NCI-H510A (cell line): ENCODE measurements at regions not wholly inside any gene's neighbourhood (a gene's known extent, or its start where the extent isn't known, plus 50 kb on each side); places are given as distances from the start of the nearest gene placed in this dataset.
"Not testable (repeated sequence)": the region's sequence is repeated elsewhere in the genome, so short reads cannot be mapped to it uniquely, and the experiment has no call there.

Experiments
- DNase-seq: peaks from one replicate; lab custom pipeline; 2025; lab: John Stamatoyannopoulos, UW

GRCh38 chr9:73054091-73054490 is 97.6 kb upstream of the ANXA1 start:
- no peak for DNase-seq

GRCh38 chr9:73053543-73053942 is 98.1 kb upstream of the ANXA1 start:
- no peak for DNase-seq

DNA sequence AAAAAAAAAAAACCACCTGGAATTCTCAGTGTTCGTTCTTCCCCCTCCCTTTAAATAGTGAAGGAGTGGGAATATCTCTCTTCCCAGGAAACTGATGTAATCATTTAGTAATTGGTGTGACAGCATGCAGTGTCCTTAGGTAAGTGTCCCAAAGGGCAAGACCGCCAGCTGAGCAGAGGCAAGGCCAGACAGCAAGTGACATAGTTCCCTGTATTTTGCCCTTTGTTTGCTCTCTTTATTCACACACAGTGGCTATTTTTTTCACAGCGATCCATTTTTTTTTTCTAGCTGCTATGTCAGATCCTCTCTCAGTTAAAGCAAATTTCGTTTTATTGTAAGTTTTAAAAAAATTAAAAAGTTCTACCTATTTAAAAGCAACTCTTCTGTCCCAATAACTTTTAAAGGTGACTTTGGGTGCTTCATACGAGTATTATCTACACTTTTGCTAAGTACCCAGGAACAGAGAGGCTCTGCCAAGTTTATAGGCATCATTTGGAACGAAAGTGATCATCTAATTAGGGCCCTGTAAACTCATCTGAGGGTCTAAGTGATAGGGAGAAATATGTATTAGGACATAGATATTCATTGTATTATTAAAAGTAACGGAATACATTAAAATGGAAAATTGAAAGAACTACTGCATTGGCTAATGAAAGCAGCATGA is 98.2 kb upstream of the ALDH1A1 start:
- no peak for DNase-seq

DNA sequence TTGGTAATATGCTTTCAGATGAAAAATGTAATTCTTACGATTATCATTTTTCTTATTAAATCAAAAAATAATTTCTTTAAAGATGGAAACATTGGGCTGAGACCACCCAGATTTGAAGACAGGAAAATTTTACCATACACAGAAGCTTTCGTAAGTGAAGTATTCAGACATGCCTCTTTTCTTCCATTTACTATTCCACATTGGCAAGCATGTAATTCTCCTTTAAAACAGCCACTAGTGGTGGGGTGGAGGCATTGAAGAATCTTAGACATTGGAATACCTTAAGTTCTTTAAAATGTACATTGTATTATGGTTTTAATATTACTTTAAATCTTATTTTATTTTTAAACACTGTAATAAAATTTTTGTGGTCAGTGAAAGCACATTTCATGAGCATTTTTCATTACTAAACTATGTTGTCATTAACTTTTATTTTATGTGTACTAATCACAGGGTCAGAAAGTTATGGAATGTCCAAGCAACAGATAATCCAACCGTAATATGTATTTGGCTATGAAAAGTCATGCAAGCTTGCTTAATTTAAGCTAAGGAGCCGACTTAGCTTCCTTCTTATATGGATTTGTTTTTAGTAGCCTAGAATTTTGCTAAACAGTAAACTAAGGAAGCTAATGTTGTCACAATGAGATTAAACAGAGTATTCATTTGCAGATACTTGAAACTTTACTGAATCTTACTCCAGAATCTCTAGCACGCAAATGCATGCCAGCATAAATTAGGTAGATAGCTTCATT is 97.4 kb upstream of the ALDH1A1 start:
- DNase-seq: no peak

GRCh38 chr9:73049280-73049679 is 96.4 kb upstream of the ALDH1A1 start:
- no peak for DNase-seq

DNA sequence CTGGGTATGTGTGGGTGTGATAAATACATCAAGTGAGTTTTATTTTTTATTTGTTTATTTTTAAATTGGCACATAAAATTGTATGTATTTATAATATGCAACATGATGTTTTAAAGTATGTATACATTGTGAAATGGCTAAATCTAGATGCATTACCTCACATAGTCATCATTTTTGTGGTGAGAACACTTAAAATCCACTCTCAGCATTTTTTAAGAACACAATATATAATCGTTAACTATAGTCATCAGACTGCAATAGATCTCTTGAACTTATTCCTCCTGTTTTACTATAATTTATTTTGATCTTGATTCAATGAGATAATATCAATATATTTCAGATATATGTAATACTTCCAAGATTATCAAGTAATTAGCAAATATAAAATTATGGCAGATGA is 93.9 kb upstream of the ALDH1A1 start:
- DNase-seq: no peak

DNA sequence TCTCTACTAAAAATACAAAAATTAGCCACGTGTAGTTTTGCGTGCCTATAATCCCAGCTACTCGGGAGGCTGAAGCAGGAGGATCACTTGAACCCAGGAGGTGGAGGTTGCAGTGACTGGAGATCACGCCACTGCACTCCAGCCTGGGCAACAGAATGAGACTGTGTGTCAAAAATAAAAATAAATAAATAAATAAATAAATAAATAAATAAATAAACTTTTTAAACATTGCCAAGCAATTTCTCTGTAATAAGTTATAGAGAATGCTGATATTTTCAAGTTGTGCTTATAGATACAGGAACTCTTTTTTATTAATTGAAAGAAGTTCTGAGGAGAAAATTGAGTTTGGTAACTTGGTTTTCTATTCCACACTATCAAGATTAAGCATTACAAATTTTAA is 91.9 kb upstream of the ALDH1A1 start:
- not testable (repeated sequence) for DNase-seq

GRCh38 chr9:73042155-73042554 is 89.3 kb upstream of the ALDH1A1 start:
- no peak for DNase-seq

DNA sequence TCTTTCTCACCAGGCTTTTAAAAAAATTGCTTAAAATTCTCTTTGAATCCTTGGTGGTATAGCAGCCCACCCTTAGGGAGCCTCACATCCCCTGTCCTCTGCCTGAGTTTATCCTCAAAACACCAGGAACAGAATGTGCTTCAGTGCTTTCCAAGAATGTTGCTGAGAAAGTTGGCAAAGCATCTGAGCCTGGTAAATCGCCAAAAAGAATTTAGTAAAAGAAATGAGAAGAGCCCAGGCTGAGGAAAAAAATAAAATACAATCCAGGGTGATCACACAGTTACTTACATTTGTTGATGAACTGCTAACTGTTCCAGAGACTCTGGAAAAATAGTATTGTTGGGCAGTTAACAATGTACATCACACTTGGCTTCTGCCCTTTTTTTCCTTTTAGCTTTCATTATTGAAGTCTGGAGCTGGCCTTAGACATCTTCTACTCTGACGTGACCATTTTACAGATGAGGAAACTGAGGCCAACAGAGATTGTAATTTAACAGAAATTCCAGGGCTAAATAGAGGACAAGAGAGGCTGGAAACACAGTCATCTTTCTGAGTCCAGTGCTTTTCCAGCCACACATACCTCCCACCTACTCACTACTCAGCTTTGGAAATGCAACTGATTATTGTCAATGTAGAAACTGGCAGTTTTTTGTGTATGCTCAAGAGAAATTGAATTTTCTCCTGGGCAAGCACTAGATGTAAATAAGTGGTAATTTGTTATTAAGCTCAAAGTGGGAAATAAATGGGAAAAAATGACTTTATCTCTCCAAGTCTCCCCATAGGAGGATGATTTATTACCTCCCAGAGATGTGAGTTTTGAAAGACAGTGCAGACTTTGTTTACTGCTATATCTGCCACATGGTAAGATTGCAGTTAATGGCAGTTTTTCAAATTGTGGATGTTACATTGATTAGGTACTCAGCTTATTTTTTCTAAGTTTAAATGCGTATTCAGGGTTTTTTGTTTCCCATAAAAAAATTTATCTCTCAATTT is 86.7 kb upstream of the ALDH1A1 start:
- DNase-seq: no peak

DNA sequence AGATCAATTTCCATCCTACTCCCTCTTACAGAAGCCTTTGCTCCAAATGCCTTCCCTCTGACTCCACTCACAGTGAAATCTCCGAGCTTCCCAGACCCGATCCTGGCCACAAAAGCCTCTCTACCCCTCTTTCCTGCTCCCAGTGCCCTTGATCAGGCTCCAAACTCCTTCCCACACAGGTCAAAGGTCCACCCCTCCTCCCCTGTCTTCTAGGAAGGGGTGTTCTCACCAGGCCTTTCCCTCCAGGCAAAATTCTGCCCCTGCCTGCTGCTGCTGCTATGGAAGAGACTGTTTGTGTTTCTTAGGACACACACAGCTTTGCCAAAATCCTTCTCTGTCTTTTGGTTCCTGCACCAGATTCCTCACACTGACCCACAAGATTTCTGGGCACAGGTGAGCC is 85.8 kb upstream of the ALDH1A1 start:
- no peak for DNase-seq

- no peak for DNase-seq
These were observed 85.2 kb upstream of the ALDH1A1 start for GRCh38 chr9:73038089-73038509.

DNA sequence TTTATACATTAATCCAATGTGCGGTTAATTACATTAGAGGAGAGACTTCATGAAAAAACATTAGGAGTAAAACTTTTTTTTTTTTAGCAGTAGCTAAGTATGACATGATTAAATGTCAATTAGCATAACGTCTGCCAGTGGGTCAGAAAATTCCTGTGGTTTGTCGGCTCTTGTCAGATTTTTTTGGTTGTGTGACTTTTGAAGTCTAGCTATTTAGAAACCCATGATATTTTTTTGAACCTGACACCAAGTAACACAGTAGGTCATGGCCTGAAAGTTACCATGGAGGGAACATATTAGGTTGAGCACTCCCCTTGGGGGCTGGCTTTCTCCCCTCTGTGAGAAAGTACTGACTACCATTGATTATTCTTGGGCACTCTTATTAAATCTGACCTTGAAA is 84.8 kb upstream of the ALDH1A1 start:
- no peak for DNase-seq

DNA sequence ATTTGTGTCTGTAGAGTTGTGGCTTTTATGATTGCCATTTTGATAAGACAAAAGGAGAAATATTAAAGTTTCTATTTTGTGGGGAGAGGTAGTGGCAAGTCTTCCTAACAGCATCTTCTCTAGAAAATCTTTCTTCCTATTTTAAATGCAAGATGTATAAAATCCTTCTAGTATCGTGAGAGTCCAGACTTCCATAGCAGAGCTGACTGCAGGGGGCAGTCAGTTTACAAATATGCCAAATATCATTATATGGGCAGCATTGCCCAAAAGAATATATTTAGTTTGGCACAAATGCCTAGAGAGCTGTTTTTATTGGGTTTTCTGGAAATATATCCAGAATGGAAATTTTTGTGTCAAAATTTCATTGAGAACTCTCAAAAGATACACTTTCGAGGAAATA is 82.1 kb upstream of the ALDH1A1 start:
- no peak for DNase-seq

GRCh38 chr9:73031350-73031749 is 78.5 kb upstream of the ALDH1A1 start:
- no peak for DNase-seq

DNA sequence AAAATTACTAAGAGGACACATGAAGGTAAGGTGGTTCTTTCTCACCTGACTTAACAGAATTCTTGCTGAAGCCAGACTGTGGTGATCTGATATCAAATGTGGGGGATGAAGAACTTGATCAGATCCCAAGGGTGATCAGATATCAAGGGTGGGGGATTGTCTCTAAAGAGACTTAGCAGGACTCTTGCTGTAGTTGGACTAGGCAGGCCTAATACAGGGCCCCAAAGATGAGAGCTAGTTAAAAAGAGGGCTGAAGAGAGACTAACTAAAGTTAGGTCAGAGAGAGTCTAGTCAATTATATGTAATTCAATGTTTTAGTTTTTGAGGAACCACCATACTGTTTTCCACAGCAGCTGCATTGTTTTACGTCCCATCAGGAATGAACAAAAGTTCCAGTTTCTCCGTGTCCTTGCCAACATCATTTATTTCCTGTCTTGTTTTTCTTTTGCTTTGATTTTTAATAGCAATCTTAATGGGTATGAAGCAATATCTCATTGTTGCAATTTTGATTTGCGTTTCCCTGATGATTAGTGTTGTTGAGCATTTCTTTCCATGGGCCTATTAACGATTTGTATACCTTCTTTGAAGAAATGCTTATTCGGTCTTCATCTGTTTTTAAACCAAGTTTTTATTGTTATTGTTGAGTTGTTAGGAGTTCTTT is 77.6 kb upstream of the ALDH1A1 start:
- no peak for DNase-seq

GRCh38 chr9:73029346-73029745 is 76.5 kb upstream of the ALDH1A1 start:
- DNase-seq: no peak

DNA sequence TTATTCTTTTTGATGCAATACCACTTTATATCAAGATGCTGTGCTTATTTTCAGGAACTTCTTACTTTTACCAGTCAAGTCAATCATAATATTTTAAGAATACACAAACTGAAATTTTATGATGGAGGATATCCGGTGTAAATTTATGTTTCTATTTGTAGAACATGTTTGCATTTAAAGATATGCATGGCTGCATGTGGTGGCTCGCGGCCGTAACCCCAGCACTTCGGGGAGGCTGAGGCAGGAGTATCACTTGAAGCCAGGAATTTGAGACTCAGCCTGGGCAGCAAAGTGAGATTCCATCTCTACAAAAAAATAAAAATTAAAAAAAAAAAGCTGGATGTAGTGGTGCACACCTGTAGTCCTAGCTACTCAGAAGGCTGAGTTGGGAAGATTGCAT is 73.5 kb upstream of the ALDH1A1 start:
- no peak for DNase-seq

DNA sequence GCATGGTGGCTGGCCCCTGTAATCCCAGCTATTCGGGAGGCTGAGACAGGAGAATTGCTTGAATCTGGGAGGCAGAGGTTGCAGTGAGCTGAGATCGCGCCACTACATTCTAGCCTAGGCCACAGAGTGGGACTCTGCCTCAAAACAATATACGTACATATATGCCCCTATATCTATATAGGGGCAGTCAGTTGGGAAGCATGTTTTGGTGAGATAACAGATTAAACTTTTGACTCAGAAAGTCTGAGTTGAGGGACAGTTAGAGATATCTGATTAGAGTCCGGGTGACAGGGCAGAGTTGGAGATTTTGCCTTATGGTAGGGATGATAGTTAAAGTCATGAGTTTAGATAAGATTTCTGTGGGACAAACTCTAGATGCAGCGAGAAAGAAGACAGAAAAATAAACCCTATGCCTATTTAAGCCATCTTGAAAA is 71.8 kb upstream of the ALDH1A1 start:
- DNase-seq: no peak

GRCh38 chr9:73023025-73023541 is 70.2 kb upstream of the ALDH1A1 start:
- peak; percentile 27 for DNase-seq

DNA sequence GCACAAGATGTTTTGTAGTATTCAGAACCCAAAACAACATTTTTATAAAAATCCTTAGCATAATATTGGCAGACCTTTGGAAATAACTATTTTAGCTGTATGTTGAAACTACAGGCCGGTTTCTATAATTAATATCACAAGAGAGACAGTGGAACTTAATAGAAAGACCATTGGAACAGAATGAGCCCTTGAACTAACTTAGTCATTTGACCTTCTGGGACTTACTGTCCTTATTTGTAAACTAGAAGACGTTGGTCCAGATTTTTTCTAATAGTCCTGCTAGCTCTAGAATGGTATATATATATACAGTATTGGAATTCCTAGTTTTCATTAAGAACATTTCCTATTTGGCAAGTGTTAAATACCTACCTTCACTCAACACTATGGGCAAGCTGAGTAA is 69.5 kb upstream of the ALDH1A1 start:
- DNase-seq: no peak

DNA sequence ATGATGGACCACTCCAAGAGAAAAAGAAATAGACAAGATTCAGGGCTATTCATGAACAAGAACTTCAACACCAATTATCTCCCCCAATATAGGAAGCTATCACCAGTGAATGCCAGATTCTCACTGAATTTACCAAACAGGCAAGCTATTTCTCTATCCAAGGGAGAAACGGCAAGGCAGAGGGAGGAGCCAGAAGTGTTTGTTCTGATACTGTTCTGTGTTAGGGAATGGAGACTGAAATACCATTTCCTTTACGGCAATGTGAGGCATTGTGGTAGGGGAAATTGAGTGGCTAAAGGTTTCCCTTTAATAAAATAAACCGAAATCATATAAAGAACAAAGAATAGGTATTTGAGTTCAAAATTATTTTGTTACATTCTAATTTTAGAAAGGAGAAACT is 68.0 kb upstream of the ALDH1A1 start:
- DNase-seq: no peak

- no peak for DNase-seq
These were observed 61.2 kb upstream of the ALDH1A1 start for GRCh38 chr9:73014011-73014410.
